ENCODE measurements at regions not wholly inside any gene's neighbourhood (a gene's known extent, or its start where the extent isn't known, plus 50 kb on each side); places are given as distances from the start of the nearest gene placed in this dataset.

DNA sequence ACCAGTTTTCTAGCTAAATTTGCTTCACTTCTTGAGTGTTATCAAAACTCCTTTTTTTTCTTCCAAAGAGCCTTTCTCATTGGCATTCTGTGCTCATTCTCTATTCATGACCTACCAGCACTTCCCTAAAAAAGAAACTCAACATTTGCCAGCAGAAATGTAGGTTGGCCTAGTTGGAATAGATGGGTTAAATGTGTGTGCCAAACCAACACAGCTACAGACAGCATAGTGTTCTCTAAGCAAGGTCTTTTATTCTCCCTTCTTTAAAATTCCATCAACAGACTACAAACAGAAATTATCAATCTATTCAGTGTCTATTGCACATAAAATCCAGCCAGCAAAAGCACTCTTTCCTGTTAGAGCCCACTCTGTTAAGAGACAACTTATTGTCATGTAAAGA, 255.8 kb upstream of the PUM3 start:
- TF ChIP-seq RAD21 (IDR thresholded peaks at IDR 0.05 in 1 of 2, conservative IDR thresholded peaks at IDR 0.05 in 1 of 2; ENCODE audit: low read depth in 2 of 2, low read length in 2 of 2), result no peak
- no peak for TF ChIP-seq HDAC6 (IDR thresholded peaks at IDR 0.05; ENCODE audit: low read depth, low read length)
- TF ChIP-seq SIRT6 (IDR thresholded peaks at IDR 0.05; ENCODE audit: low read length), result no peak
- no peak for TF ChIP-seq EP300 (IDR thresholded peaks at IDR 0.05; ENCODE audit: borderline replicate concordance in 1 of 2, low read depth in 2 of 2, low read length in 2 of 2)
- no peak for TF ChIP-seq FOSL1 (IDR thresholded peaks at IDR 0.05; ENCODE audit: insufficient read depth, low read depth, low read length)
- no peak for TF ChIP-seq CBX8 (IDR thresholded peaks at IDR 0.05; ENCODE audit: borderline replicate concordance, low read depth, low read length)
- no peak for TF ChIP-seq SUZ12 (IDR thresholded peaks at IDR 0.05; ENCODE audit: low read length)
- TF ChIP-seq JUN (IDR thresholded peaks at IDR 0.05; ENCODE audit: low read depth, low read length), result no peak
- TF ChIP-seq BACH1 (IDR thresholded peaks at IDR 0.05; ENCODE audit: low read length), result no peak
- TF ChIP-seq RBBP5 (IDR thresholded peaks at IDR 0.05; ENCODE audit: borderline replicate concordance, low read depth, low read length), result no peak
- TF ChIP-seq RNF2 (IDR thresholded peaks at IDR 0.05; ENCODE audit: borderline replicate concordance, low read depth, low read length, missing control alignments, poor library complexity, severe bottlenecking), result no peak
- TF ChIP-seq JUND (IDR thresholded peaks at IDR 0.05; ENCODE audit: low read length), result no peak

More for the DNA sequence above, 255.8 kb upstream of the PUM3 start:
- Histone ChIP-seq H3K79me1 (ENCODE audit: low read depth, low read length) (no peaks in the 10 kb centered on the region), H3K14ac (ENCODE audit: insufficient read length) (no peak overlapping the region), H3K4me3 (ENCODE audit: extremely low read depth in 1 of 4, insufficient read depth in 2 of 4, low read depth in 3 of 4, low read length in 4 of 4) (no peak overlapping the region), H3K27me3 (replicated peaks in 1 of 4; ENCODE audit: control insufficient read depth in 3 of 4, extremely low read depth in 1 of 4, insufficient read depth in 3 of 4, low read length in 3 of 4) (no peaks in the 10 kb centered on the region), H3K23ac (ENCODE audit: insufficient read length) (no peak overlapping the region), H3K18ac (ENCODE audit: extremely low read depth, low read length) (no peak overlapping the region), H2AK5ac (ENCODE audit: low read depth, low read length) (no peak overlapping the region), H2BK12ac (ENCODE audit: low read depth, low read length) (no peak overlapping the region), H4K8ac (ENCODE audit: extremely low read depth, insufficient read depth, low read length) (no peak overlapping the region), H3K4me1 (replicated peaks in 1 of 4; ENCODE audit: control insufficient read depth in 3 of 4, insufficient read depth in 4 of 4, low read length in 3 of 4) (no peaks in the 10 kb centered on the region), H3K56ac (replicated peaks; ENCODE audit: insufficient read length, low read depth, low read length) (no peak overlapping the region), H3K27ac (ENCODE audit: low read depth, low read length) (no peak overlapping the region), H3K79me2 (ENCODE audit: control insufficient read depth in 1 of 2, insufficient read depth in 2 of 2, low read length in 2 of 2) (no peaks in the 10 kb centered on the region), H4K5ac (ENCODE audit: insufficient read length, low read depth, low read length) (no peak overlapping the region), H2BK15ac (ENCODE audit: low read length) (no peak overlapping the region), H2BK5ac (ENCODE audit: low read depth, low read length) (no peak overlapping the region), H3K9ac (replicated peaks in 1 of 4; ENCODE audit: extremely low read depth in 1 of 4, low read depth in 3 of 4, low read length in 3 of 4) (no peak overlapping the region), H3K4ac (replicated peaks; ENCODE audit: insufficient read length, low read depth, low read length) (no peak overlapping the region), H3K36me3 (ENCODE audit: control insufficient read depth in 2 of 4, insufficient read depth in 4 of 4, low read length in 3 of 4) (no peaks in the 10 kb centered on the region), H2BK20ac (ENCODE audit: low read length) (no peak overlapping the region), H3K23me2 (ENCODE audit: low read depth, low read length) (no peaks in the 10 kb centered on the region), H3K9me3 (ENCODE audit: insufficient read depth in 2 of 2, low read depth in 1 of 2, low read length in 1 of 2) (no peaks in the 10 kb centered on the region), H4K20me1 (replicated peaks in 1 of 2; ENCODE audit: control insufficient read depth in 1 of 2, insufficient read depth in 2 of 2, low read length in 2 of 2) (no peaks in the 10 kb centered on the region), H2AFZ (ENCODE audit: low read length) (no peak overlapping the region), H4K91ac (replicated peaks; ENCODE audit: insufficient read length, low read length) (no peak overlapping the region), H2BK120ac (replicated peaks; ENCODE audit: low read depth, low read length) (no peak overlapping the region), H3K4me2 (ENCODE audit: insufficient read depth in 1 of 2, low read depth in 2 of 2, low read length in 2 of 2) (no peak overlapping the region)
- ChIA-PET CTCF (ENCODE audit: partially characterized antibody) (no interaction called here), POLR2A (ENCODE audit: partially characterized antibody) (no interaction called here)
- DNase-seq (ENCODE audit: low read depth in 1 of 2, low spot score in 2 of 2), result no peak
- FAIRE-seq, result no peak
